ENCODE measurements at regions not wholly inside any gene's neighbourhood (a gene's known extent, or its start where the extent isn't known, plus 50 kb on each side); places are given as distances from the start of the nearest gene placed in this dataset.
"Not testable (repeated sequence)": the region's sequence is repeated elsewhere in the genome, so short reads cannot be mapped to it uniquely, and the experiment has no call there.

- Histone ChIP-seq H3K36me3 (ENCODE audit: control insufficient read depth, insufficient read depth, low read length) (no peaks in the 10 kb centered on the region), H3K27ac (ENCODE audit: low read length) (no peak overlapping the region), H3K27me3 (ENCODE audit: control insufficient read depth, insufficient read depth, low read length) (peaks cover 7% of the 10 kb centered on the region), H3K4me1 (ENCODE audit: control insufficient read depth, insufficient read depth, low read length) (no peaks in the 10 kb centered on the region), H3K9me3 (ENCODE audit: control insufficient read depth, insufficient read depth, low read depth, low read length) (no peaks in the 10 kb centered on the region), H3K4me3 (ENCODE audit: low read depth in 2 of 2, low read length in 2 of 2) (no peak overlapping the region)
- DNase-seq (ENCODE audit: low read depth, low spot score) (no peak), ATAC-seq (no peak)
- ChIA-PET CTCF (no interaction called here), POLR2A (no interaction called here)
- BruUV-seq (replicated peaks) = no TSS peak
- no peak for TF ChIP-seq POLR2AphosphoS5 (IDR thresholded peaks at IDR 0.05; ENCODE audit: low read depth, low read length)
- TF ChIP-seq SIN3A (IDR thresholded peaks at IDR 0.05; ENCODE audit: borderline replicate concordance, insufficient read depth, low read depth, low read length) = no peak
- TF ChIP-seq, protein P1, sequence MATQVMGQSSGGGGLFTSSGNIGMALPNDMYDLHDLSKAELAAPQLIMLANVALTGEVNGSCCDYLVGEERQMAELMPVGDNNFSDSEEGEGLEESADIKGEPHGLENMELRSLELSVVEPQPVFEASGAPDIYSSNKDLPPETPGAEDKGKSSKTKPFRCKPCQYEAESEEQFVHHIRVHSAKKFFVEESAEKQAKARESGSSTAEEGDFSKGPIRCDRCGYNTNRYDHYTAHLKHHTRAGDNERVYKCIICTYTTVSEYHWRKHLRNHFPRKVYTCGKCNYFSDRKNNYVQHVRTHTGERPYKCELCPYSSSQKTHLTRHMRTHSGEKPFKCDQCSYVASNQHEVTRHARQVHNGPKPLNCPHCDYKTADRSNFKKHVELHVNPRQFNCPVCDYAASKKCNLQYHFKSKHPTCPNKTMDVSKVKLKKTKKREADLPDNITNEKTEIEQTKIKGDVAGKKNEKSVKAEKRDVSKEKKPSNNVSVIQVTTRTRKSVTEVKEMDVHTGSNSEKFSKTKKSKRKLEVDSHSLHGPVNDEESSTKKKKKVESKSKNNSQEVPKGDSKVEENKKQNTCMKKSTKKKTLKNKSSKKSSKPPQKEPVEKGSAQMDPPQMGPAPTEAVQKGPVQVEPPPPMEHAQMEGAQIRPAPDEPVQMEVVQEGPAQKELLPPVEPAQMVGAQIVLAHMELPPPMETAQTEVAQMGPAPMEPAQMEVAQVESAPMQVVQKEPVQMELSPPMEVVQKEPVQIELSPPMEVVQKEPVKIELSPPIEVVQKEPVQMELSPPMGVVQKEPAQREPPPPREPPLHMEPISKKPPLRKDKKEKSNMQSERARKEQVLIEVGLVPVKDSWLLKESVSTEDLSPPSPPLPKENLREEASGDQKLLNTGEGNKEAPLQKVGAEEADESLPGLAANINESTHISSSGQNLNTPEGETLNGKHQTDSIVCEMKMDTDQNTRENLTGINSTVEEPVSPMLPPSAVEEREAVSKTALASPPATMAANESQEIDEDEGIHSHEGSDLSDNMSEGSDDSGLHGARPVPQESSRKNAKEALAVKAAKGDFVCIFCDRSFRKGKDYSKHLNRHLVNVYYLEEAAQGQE (IDR thresholded peaks at IDR 0.05; ENCODE audit: insufficient read depth in 1 of 2, low read depth in 2 of 2, low read length in 1 of 2) = no peak
- TF ChIP-seq TCF7L2 (IDR thresholded peaks at IDR 0.05; ENCODE audit: low read depth, low read length) = no peak
- TF ChIP-seq CTCF (IDR thresholded peaks at IDR 0.05) = no peak
- in situ Hi-C loops (cut with HindIII; ENCODE audit: low pct_unique_long_range_greater_than_20kb, low sequenced_read_pairs) = no loop called here
- intact Hi-C loops (cut with micrococcal nuclease; ENCODE audit: unreplicated experiment) = no loop called here
These were observed 81.1 kb upstream of the ESRRB start for GRCh38 chr14:76294876-76295275.

DNA sequence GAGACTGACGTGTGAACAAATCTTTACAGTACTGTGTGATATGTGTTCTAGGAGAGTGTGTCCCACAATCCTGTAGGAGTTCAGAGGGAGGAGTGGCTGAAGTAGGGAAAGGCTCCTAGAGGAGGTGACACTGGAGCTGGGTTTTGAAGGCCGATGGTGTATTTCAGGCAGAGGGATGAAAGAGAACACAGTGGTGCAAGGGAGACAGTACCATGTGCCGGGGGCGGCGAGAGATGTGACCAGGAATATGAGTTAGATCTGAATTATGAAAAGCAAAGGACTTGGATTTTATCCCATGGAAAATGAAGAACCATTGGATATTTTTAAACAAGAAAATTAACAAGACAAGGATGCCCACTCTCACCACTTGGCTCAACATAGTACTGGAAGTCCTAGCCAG is 77.0 kb upstream of the ESRRB start:
- DNase-seq (ENCODE audit: low read depth, low spot score) (no peak), ATAC-seq (no peak)
- H3K27ac ChIP-seq (ENCODE audit: low read length) = no peak overlapping the region
- intact Hi-C loops (cut with micrococcal nuclease; ENCODE audit: unreplicated experiment) = no loop called here
- H3K4me1 ChIP-seq (ENCODE audit: control insufficient read depth, insufficient read depth, low read length) = no peaks in the 10 kb centered on the region
- H3K4me3 ChIP-seq (ENCODE audit: low read depth in 2 of 2, low read length in 2 of 2) = no peak overlapping the region
- CTCF ChIA-PET = no interaction called here
- POLR2A ChIA-PET = no interaction called here
- H3K9me3 ChIP-seq (ENCODE audit: control insufficient read depth, insufficient read depth, low read depth, low read length) = no peaks in the 10 kb centered on the region
- peaks cover 7% of the 10 kb centered on the region for H3K27me3 ChIP-seq (ENCODE audit: control insufficient read depth, insufficient read depth, low read length)
- in situ Hi-C loops (cut with HindIII; ENCODE audit: low pct_unique_long_range_greater_than_20kb, low sequenced_read_pairs) = no loop called here
- no peak for TF ChIP-seq CTCF (IDR thresholded peaks at IDR 0.05)
- TF ChIP-seq, protein P1 (IDR thresholded peaks at IDR 0.05; ENCODE audit: insufficient read depth in 1 of 2, low read depth in 2 of 2, low read length in 1 of 2) = no peak
- TF ChIP-seq SIN3A (IDR thresholded peaks at IDR 0.05; ENCODE audit: borderline replicate concordance, insufficient read depth, low read depth, low read length) = no peak
- no peak for TF ChIP-seq TCF7L2 (IDR thresholded peaks at IDR 0.05; ENCODE audit: low read depth, low read length)
- TF ChIP-seq POLR2AphosphoS5 (IDR thresholded peaks at IDR 0.05; ENCODE audit: low read depth, low read length) = no peak
- BruUV-seq (replicated peaks) = no TSS peak
- H3K36me3 ChIP-seq (ENCODE audit: control insufficient read depth, insufficient read depth, low read length) = no peaks in the 10 kb centered on the region

DNA sequence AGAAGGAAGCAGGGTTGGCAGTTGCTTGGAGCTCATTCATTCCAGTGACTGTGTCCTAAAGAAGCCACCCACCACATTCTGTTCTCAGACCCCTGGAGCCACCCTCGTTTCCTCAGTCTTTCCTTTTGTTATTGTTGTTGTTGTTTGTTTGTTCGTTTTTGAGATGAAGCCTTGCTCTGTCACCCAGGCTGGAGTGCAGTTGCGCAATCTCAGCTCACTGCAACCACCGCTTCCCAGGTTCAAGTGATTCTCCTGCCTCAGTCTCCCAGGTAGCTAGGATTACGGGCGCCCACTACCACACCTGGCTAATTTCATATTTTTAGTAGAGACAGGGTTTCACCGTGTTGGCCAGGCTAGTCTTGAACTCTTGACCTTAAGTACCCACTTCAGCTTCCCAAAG is 72.7 kb upstream of the ESRRB start:
- H3K4me3 ChIP-seq (ENCODE audit: low read depth in 2 of 2, low read length in 2 of 2); DNase-seq (ENCODE audit: low read depth, low spot score); BruUV-seq (replicated peaks); POLR2A ChIA-PET; H3K27me3 ChIP-seq (ENCODE audit: control insufficient read depth, insufficient read depth, low read length); H3K9me3 ChIP-seq (ENCODE audit: control insufficient read depth, insufficient read depth, low read depth, low read length); ATAC-seq; in situ Hi-C loops (cut with HindIII; ENCODE audit: low pct_unique_long_range_greater_than_20kb, low sequenced_read_pairs); H3K36me3 ChIP-seq (ENCODE audit: control insufficient read depth, insufficient read depth, low read length); H3K27ac ChIP-seq (ENCODE audit: low read length); CTCF ChIA-PET; H3K4me1 ChIP-seq (ENCODE audit: control insufficient read depth, insufficient read depth, low read length); intact Hi-C loops (cut with micrococcal nuclease; ENCODE audit: unreplicated experiment): not testable (repeated sequence)
